HFFc6 (cell line): ENCODE measurements at regions not wholly inside any gene's neighbourhood (a gene's known extent, or its start where the extent isn't known, plus 50 kb on each side); places are given as distances from the start of the nearest gene placed in this dataset.

ENCODE experiments used
- DNase-seq: peaks from one replicate; pipeline ENCODE4 v3.0.0-alpha.2; 2018
- H3K27ac Mint-ChIP-seq: 2 replicates; pipeline ENCODE4 v1.8.0; 2020; ENCODE audit warnings: mild to moderate bottlenecking, mixed read lengths
- H3K27me3 Mint-ChIP-seq: 2 replicates; pipeline ENCODE4 v1.8.0; 2021; ENCODE audit warnings: mild to moderate bottlenecking, moderate library complexity, mixed read lengths; ENCODE audit not compliant: insufficient read depth
- H3K36me3 Mint-ChIP-seq: 2 replicates; pipeline ENCODE4 v1.8.0; 2021; ENCODE audit warnings: low read depth, mixed read lengths
- H3K4me1 Mint-ChIP-seq: 2 replicates; pipeline ENCODE4 v1.8.0; 2020; ENCODE audit warnings: low read depth, mixed read lengths
- H3K4me3 Mint-ChIP-seq: 2 replicates; pipeline ENCODE4 v1.8.0; 2020; ENCODE audit warnings: mild to moderate bottlenecking, moderate library complexity, mixed read lengths
- H3K9me3 Mint-ChIP-seq: 2 replicates; pipeline ENCODE4 v1.8.0; 2020; ENCODE audit warnings: mild to moderate bottlenecking, mixed read lengths
- CTCF ChIP-seq: fragments of 200-600 bp; sonication (generic); IDR thresholded peaks from 2 replicates; pipeline ENCODE4 v1.5.0; 2021; ENCODE audit warnings: antibody characterized with exemption, mild to moderate bottlenecking

DNA sequence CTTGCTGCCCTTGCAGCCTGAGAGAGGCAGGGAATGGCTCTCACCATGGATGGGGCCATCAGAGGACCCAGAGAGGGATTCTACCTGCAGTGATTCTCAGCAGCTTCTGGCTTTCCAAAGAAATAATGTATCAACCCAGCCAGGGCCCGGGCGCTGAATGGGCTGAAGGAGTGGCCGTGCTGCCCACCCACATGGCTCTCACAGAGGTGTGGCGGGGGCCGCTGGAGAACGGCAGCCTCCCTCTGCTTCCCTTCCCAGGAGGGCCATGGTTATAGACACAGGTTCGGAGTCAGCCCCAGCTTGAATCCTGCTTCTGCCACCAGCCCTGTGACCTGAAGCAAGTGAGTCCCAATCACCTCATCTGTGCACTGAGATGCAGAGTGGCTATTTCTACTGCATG is 82.7 kb downstream of the THAP12 start:
- no peak overlapping the region for H3K27ac Mint-ChIP-seq
- no peak for TF ChIP-seq CTCF
- H3K4me3 Mint-ChIP-seq = no peak overlapping the region
- no peaks in the 10 kb centered on the region for H3K36me3 Mint-ChIP-seq
- H3K4me1 Mint-ChIP-seq = no peaks in the 10 kb centered on the region
- no peak for DNase-seq
- H3K27me3 Mint-ChIP-seq = peaks cover 32% of the 10 kb centered on the region
- no peaks in the 10 kb centered on the region for H3K9me3 Mint-ChIP-seq

GRCh38 chr11:76296731-76297542 is 84.0 kb downstream of the THAP12 start:
- DNase-seq = no peak
- TF ChIP-seq CTCF = no peak
- Mint-ChIP-seq H3K4me3 (no peak overlapping the region), H3K27ac (no peak overlapping the region), H3K27me3 (peaks cover 32% of the 10 kb centered on the region), H3K36me3 (no peaks in the 10 kb centered on the region), H3K9me3 (no peaks in the 10 kb centered on the region), H3K4me1 (no peaks in the 10 kb centered on the region)

GRCh38 chr11:76293189-76293631 is 86.9 kb upstream of the WNT11 start:
- no peak for DNase-seq
- H3K4me3 Mint-ChIP-seq = no peak overlapping the region
- no peaks in the 10 kb centered on the region for H3K4me1 Mint-ChIP-seq
- no peak overlapping the region for H3K27ac Mint-ChIP-seq
- peaks cover 22% of the 10 kb centered on the region for H3K27me3 Mint-ChIP-seq
- H3K36me3 Mint-ChIP-seq = no peaks in the 10 kb centered on the region
- no peak for TF ChIP-seq CTCF
- H3K9me3 Mint-ChIP-seq = no peaks in the 10 kb centered on the region

GRCh38 chr11:76292583-76293188 is 86.4 kb upstream of the WNT11 start:
- H3K27ac Mint-ChIP-seq = no peak overlapping the region
- TF ChIP-seq CTCF = no peak
- no peaks in the 10 kb centered on the region for H3K9me3 Mint-ChIP-seq
- no peak for DNase-seq
- H3K27me3 Mint-ChIP-seq = peaks cover 28% of the 10 kb centered on the region
- H3K36me3 Mint-ChIP-seq = no peaks in the 10 kb centered on the region
- no peak overlapping the region for H3K4me3 Mint-ChIP-seq
- H3K4me1 Mint-ChIP-seq = no peaks in the 10 kb centered on the region

DNA sequence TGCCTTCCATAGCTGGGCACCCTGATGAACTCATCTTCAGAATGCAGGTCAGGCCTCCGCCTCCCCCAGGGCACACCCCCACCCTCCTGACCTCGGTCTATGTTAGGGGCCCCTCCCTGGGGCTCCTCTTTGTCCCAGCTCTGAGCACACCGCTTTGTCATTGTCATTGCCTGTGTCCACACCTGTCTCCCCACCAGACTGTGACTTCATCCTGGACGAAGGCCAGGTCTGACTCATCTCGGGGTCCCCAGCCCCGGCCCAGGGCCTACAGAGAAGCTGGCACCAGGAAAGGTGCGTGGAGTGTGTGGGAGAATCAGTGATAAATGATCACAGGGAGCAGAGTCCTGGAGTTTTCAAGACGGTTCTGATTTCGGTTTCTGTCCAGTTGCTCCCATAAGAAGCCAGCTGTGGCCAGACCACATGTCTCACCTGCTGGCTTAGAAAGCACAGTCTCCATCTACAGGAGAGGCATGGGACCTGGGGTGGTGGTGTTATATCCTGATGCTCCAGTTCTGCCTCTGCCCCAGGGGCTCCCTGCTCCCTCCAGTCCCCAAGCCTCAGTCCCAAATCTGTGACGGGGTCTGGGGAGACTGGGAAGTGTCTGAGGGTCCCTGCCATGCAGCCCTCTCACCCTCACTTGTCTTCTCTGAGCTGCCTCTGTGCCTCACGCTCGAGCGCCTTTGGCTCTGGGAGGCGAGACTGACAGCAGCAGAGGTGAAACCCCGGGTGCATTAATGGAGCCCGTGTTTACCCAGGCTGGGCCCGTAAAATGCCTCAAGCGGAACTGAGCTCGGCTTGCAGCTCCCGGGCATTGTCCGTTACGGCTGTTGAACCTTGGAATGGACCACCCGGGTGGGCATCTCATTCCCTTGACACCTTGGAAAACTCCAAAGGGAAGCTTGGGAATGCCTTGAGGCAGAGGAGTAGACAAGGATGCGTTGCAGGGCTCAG is 85.5 kb upstream of the WNT11 start:
- no peaks in the 10 kb centered on the region for H3K36me3 Mint-ChIP-seq
- H3K27me3 Mint-ChIP-seq = peaks cover 31% of the 10 kb centered on the region
- H3K4me1 Mint-ChIP-seq = no peaks in the 10 kb centered on the region
- H3K4me3 Mint-ChIP-seq = no peak overlapping the region
- H3K9me3 Mint-ChIP-seq = no peaks in the 10 kb centered on the region
- DNase-seq = no peak
- TF ChIP-seq CTCF = no peak
- H3K27ac Mint-ChIP-seq = no peak overlapping the region
